ENCODE measurements at regions not wholly inside any gene's neighbourhood (a gene's known extent, or its start where the extent isn't known, plus 50 kb on each side); places are given as distances from the start of the nearest gene placed in this dataset.
"Not testable (repeated sequence)": the region's sequence is repeated elsewhere in the genome, so short reads cannot be mapped to it uniquely, and the experiment has no call there.

DNA sequence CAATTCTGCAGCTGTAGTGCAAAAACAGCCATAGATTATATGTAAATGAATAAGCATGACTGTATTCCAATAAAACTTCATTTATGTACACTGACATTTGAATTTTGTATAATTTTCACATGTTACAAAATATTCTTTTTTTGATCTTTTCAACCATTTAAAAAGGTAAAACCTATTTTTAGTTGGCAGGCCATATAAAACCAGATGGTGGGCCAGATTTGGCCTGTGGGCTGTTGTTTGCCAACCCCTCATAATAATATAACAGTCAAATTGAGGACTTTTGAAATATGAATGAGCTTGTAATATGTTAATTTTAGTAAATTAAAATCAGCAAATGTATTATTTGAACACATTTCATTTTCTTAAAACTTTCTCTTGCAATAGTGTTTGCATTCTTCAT is 913.4 kb downstream of the TLE1 start:
- DNase-seq (ENCODE audit: extremely low read depth, low read depth), result no peak
- TF ChIP-seq, protein P1, sequence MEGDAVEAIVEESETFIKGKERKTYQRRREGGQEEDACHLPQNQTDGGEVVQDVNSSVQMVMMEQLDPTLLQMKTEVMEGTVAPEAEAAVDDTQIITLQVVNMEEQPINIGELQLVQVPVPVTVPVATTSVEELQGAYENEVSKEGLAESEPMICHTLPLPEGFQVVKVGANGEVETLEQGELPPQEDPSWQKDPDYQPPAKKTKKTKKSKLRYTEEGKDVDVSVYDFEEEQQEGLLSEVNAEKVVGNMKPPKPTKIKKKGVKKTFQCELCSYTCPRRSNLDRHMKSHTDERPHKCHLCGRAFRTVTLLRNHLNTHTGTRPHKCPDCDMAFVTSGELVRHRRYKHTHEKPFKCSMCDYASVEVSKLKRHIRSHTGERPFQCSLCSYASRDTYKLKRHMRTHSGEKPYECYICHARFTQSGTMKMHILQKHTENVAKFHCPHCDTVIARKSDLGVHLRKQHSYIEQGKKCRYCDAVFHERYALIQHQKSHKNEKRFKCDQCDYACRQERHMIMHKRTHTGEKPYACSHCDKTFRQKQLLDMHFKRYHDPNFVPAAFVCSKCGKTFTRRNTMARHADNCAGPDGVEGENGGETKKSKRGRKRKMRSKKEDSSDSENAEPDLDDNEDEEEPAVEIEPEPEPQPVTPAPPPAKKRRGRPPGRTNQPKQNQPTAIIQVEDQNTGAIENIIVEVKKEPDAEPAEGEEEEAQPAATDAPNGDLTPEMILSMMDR (IDR thresholded peaks at IDR 0.05; ENCODE audit: low read depth, low read length), result no peak

DNA sequence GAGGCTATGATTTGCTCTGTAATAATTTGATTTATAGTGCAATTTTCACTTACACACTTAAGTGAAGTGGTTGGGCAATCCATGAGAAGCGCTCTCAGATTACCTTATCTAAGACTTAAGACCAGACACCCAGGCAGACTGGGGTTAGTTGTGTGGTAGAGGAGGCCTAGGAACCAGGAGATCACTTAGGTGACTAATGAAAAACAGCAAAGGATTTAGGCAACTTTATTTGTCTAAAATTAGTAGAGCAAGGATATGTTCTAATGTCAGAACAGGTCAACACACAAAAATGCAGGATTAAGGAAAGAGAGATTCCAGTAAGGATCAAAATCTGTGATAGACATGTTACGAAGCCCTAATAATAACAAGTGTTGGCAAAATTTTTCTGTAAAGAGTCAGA is 913.8 kb downstream of the TLE1 start:
- TF ChIP-seq, protein P1 (IDR thresholded peaks at IDR 0.05; ENCODE audit: low read depth, low read length), result no peak
- DNase-seq (ENCODE audit: extremely low read depth, low read depth), result no peak

DNA sequence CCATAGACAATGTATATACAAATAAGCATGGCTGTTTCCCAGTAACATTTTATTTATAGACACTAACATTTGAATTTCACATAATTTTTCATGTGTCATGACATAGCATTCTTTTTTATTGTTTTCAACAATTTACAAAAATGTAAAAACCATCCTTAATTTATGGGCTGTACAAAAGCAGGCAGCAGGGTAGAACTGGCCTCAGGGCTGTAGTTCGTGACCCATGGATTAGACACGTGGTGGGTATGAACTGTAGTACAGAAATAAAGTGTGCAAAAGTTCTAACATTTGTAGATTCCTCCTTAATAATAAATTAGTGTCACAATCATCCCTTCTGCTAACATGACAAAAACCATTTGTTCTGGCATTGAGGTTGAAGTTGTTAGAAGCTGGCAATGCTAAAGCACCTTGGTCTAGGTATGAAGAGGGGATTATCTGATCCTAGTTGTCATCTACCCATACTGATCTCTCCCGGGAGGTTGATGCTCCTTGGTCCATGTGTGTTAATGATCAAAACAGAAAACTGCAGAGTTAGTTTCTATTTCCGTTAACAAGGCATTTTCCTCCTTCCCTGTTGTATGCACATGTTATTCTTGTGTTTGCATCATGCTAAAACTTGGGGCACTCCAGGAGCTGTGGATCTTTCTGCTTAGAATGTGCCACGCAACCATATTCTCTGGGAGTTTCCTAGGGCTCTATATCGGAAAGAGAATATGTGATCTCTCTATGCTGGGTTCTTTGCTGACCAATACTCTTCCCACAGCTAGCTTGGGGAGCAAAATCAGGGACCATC is 917.6 kb downstream of the TLE1 start:
- TF ChIP-seq, protein P1 (IDR thresholded peaks at IDR 0.05; ENCODE audit: low read depth, low read length), result no peak
- DNase-seq (ENCODE audit: extremely low read depth, low read depth), result no peak

DNA sequence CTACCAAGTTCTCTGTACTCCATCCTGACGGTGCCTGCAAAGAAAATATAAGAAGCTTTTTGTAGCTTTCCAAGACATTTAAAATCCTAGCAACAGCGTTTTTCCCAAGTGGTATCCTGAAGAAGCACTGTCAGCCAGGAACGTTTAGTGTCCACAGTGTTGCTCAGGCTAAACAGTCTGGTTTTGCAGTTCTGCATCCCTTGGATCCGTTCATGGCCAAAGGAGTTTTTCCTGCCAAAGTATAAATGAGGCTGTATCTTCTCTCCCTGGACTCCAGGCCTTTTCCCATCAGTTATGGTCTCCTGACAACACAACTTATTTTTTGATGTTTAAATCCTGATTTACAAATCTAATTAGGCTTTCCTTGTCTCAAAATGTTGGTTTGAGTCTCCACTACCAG is 925.8 kb downstream of the TLE1 start:
- TF ChIP-seq, protein P1 (IDR thresholded peaks at IDR 0.05; ENCODE audit: low read depth, low read length), result no peak
- DNase-seq (ENCODE audit: extremely low read depth, low read depth), result no peak

DNA sequence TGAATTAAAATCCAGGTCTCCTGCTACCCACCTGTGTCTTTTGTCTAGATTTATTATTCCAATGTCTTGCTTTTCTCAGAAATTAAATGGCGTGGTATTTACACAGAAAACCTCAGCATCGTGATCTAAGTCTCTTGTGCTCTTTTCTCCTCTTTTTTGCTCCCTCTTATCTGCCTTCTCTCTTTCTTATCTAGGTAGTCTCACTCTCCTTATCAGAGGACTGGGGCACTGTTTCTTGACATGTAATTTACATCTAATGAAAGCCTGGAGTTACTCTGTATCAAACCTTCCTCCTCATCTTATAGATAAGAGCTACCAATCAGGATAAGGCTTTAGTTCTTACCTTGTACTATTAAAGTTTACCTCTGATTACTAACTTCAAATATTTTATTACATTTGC is 933.8 kb downstream of the TLE1 start:
- TF ChIP-seq, protein P1 (IDR thresholded peaks at IDR 0.05; ENCODE audit: low read depth, low read length), result no peak
- DNase-seq (ENCODE audit: extremely low read depth, low read depth), result no peak

DNA sequence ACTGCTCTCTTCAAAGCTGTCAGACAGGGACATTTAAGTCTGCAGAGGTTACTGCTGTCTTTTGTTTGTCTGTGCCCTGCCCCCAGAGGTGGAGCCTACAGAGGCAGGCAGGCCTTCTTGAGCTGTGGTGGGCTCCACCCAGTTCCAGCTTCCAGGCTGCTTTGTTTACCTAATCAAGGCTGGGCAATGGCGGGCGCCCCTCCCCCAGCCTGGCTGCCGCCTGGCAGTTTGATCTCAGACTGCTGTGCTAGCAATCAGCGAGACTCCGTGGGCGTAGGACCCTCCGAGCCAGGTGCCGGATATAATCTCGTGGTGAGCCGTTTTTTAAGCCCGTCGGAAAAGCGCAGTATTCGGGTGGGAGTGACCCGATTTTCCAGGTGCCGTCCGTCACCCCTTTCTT is 942.3 kb downstream of the TLE1 start:
- DNase-seq (ENCODE audit: extremely low read depth, low read depth), result not testable (repeated sequence)

DNA sequence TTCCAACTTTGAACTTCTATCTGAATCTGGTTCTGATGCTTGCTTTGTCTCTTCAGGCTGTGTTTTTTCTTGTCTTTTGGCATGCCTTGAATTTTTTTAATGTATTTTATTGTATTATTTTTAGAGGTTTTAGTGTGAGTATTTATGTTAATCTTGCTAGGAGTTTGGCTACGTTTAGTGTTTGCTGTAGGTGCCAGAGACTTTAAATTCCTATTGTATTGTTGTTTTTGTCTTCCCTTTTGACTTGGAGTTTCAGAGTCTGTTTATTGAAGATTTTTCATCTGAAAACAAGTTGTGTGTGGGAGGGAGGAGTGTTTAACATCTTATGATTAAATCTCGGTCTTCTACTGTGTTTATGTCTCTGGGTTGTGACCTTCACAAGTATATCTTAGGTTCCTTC is 956.8 kb downstream of the TLE1 start:
- TF ChIP-seq, protein P1 (IDR thresholded peaks at IDR 0.05; ENCODE audit: low read depth, low read length), result no peak
- no peak for DNase-seq (ENCODE audit: extremely low read depth, low read depth)

DNA sequence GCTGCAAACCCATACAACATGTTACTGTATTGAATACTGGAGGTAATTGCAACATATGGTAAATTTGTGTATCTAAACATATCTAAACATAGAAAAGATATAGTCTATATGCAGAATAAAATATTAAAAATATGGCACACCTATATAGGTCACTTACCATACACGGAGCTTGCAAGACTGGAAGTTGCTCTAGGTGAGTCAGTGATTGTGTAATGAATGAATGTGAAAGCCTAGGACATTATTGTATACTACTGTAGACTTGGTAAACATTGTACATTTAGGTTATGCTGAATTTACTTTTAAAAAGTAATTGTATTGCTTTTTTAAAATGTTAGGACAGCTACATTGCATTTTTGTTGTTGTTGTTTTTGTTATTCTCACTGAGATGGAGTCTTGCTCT is 968.8 kb downstream of the TLE1 start:
- no peak for DNase-seq (ENCODE audit: extremely low read depth, low read depth)
- TF ChIP-seq, protein P1 (IDR thresholded peaks at IDR 0.05; ENCODE audit: low read depth, low read length), result no peak

Measured in AG09319 (cell line).